Activated naive CD8-positive, alpha-beta T cell treated with anti-CD3 and anti-CD28 coated beads, Interleukin-2, amount 10 ng/mL, durations not matched to agents 7 days and 5 days (primary cell): ENCODE measurements at regions not wholly inside any gene's neighbourhood (a gene's known extent, or its start where the extent isn't known, plus 50 kb on each side); places are given as distances from the start of the nearest gene placed in this dataset.

Source experiments
- ATAC-seq: fragments of 150-1000 bp; cut with Tn5 transposase; one replicate; pipeline ENCODE4 v1.10.0; 2021; ENCODE audit warnings: low read depth, moderate library complexity
- POLR2A ChIA-PET: fragments of 350-600 bp; sonication (Branson Sonifier 250); formaldehyde crosslinking; loops from one replicate; lab custom pipeline; 2021; ENCODE audit warnings: antibody characterized with exemption; lab: Charles Lee
- DNase-seq: peaks from one replicate; pipeline ENCODE4 v3.0.0; 2021
- H3K27ac Mint-ChIP-seq: one replicate; pipeline ENCODE4 v1.8.0; 2022; ENCODE audit warnings: mild to moderate bottlenecking, mixed read lengths
- H3K27me3 Mint-ChIP-seq: one replicate; pipeline ENCODE4 v1.8.0; 2022; ENCODE audit warnings: mild to moderate bottlenecking, moderate library complexity, mixed read lengths
- H3K36me3 Mint-ChIP-seq: one replicate; pipeline ENCODE4 v1.8.0; 2021; ENCODE audit warnings: mild to moderate bottlenecking, mixed read lengths
- H3K4me1 Mint-ChIP-seq: one replicate; pipeline ENCODE4 v1.8.0; 2021; ENCODE audit warnings: mixed read lengths
- H3K4me3 Mint-ChIP-seq: one replicate; pipeline ENCODE4 v1.8.0; 2022; ENCODE audit warnings: mild to moderate bottlenecking, moderate library complexity, mixed read lengths
- H3K9me3 Mint-ChIP-seq: one replicate; pipeline ENCODE4 v1.8.0; 2021; ENCODE audit warnings: mixed read lengths

- POLR2A ChIA-PET: no interaction called here
- Mint-ChIP-seq H3K9me3 (peaks cover 3% of the 10 kb centered on the region), H3K4me1 (no peaks in the 10 kb centered on the region), H3K36me3 (peaks cover 2% of the 10 kb centered on the region), H3K27ac (no peak overlapping the region), H3K27me3 (no peaks in the 10 kb centered on the region), H3K4me3 (no peak overlapping the region)
- DNase-seq: no peak
- no peak for ATAC-seq
Observed at GRCh38 chr12:91931111-91931510, 214.5 kb downstream of the BTG1 start.

GRCh38 chr12:91928501-91928900 is 217.1 kb downstream of the BTG1 start:
- no peaks in the 10 kb centered on the region for H3K27me3 Mint-ChIP-seq
- POLR2A ChIA-PET: no interaction called here
- ATAC-seq (no peak), DNase-seq (no peak)
- H3K36me3 Mint-ChIP-seq: peaks cover 4% of the 10 kb centered on the region
- H3K27ac Mint-ChIP-seq: no peak overlapping the region
- no peaks in the 10 kb centered on the region for H3K4me1 Mint-ChIP-seq
- H3K9me3 Mint-ChIP-seq: peaks cover 7% of the 10 kb centered on the region
- no peak overlapping the region for H3K4me3 Mint-ChIP-seq

DNA sequence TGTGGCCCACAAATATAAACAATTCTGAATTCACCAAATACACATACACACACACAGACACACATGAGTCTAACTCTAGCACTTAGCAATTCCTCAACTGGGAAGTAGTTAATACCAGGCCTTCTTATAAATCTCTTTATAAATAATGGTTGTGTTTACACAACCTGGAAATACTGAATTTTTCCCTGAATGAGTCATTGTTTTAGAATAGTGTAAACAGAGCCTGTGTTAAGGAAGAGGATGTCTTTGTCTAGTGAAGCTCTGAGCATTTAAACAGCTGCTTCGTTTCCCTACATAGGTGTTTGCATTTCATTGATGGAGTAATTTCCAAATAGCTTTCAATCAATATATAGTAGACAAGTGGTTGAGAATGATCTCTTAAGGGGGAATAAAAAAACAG is 218.8 kb downstream of the BTG1 start:
- H3K27ac Mint-ChIP-seq: no peak overlapping the region

DNA sequence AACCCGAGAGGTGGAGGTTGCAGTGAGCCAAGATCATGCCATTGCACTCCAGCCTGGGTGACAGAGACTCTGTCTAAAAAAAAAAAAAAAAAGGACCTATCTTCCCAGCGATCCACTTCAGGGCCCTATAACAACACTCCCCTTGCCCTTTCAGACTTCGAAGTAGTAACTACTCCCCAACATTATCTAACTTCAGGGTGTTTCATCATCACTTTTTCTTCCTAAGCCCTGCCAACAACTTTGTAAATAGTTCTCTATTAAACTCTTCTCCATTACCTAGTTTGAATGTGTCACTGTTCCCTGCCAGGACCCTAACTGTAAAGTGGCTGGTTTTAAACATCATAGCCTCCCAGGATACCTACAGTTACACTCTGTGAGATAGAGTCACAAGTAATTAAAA is 220.8 kb downstream of the BTG1 start:
- DNase-seq (no peak), ATAC-seq (no peak)
- no peak overlapping the region for H3K27ac Mint-ChIP-seq
- H3K4me3 Mint-ChIP-seq: no peak overlapping the region
- POLR2A ChIA-PET: no interaction called here
- no peaks in the 10 kb centered on the region for H3K4me1 Mint-ChIP-seq
- peaks cover 6% of the 10 kb centered on the region for H3K36me3 Mint-ChIP-seq
- H3K9me3 Mint-ChIP-seq: peaks cover 8% of the 10 kb centered on the region
- no peaks in the 10 kb centered on the region for H3K27me3 Mint-ChIP-seq

More for the DNA sequence above, 218.8 kb downstream of the BTG1 start:
- Mint-ChIP-seq H3K36me3 (peaks cover 4% of the 10 kb centered on the region), H3K9me3 (peaks cover 10% of the 10 kb centered on the region), H3K27me3 (no peaks in the 10 kb centered on the region), H3K4me3 (no peak overlapping the region), H3K4me1 (no peaks in the 10 kb centered on the region)
- POLR2A ChIA-PET: no interaction called here
- ATAC-seq: no peak
- DNase-seq: no peak

GRCh38 chr12:91923864-91924263 is 221.8 kb downstream of the BTG1 start:
- H3K9me3 Mint-ChIP-seq: peaks cover 7% of the 10 kb centered on the region
- no peak overlapping the region for H3K27ac Mint-ChIP-seq
- no peaks in the 10 kb centered on the region for H3K4me1 Mint-ChIP-seq
- ATAC-seq (no peak), DNase-seq (no peak)
- H3K36me3 Mint-ChIP-seq: peaks cover 6% of the 10 kb centered on the region
- H3K4me3 Mint-ChIP-seq: no peak overlapping the region
- H3K27me3 Mint-ChIP-seq: no peaks in the 10 kb centered on the region
- POLR2A ChIA-PET: no interaction called here

- H3K4me3 Mint-ChIP-seq: no peak overlapping the region
- no peak for ATAC-seq
- peaks cover 7% of the 10 kb centered on the region for H3K9me3 Mint-ChIP-seq
- no peaks in the 10 kb centered on the region for H3K27me3 Mint-ChIP-seq
- no peaks in the 10 kb centered on the region for H3K4me1 Mint-ChIP-seq
- peaks cover 6% of the 10 kb centered on the region for H3K36me3 Mint-ChIP-seq
- POLR2A ChIA-PET: no interaction called here
- no peak for DNase-seq
- no peak overlapping the region for H3K27ac Mint-ChIP-seq
Observed at GRCh38 chr12:91922674-91923073, 223.0 kb downstream of the BTG1 start.

- POLR2A ChIA-PET: no interaction called here
- H3K36me3 Mint-ChIP-seq: peaks cover 6% of the 10 kb centered on the region
- no peaks in the 10 kb centered on the region for H3K4me1 Mint-ChIP-seq
- no peak overlapping the region for H3K27ac Mint-ChIP-seq
- H3K4me3 Mint-ChIP-seq: no peak overlapping the region
- DNase-seq (no peak), ATAC-seq (no peak)
- H3K27me3 Mint-ChIP-seq: no peaks in the 10 kb centered on the region
- peaks cover 7% of the 10 kb centered on the region for H3K9me3 Mint-ChIP-seq
Observed at GRCh38 chr12:91922139-91922538, 223.5 kb downstream of the BTG1 start.

DNA sequence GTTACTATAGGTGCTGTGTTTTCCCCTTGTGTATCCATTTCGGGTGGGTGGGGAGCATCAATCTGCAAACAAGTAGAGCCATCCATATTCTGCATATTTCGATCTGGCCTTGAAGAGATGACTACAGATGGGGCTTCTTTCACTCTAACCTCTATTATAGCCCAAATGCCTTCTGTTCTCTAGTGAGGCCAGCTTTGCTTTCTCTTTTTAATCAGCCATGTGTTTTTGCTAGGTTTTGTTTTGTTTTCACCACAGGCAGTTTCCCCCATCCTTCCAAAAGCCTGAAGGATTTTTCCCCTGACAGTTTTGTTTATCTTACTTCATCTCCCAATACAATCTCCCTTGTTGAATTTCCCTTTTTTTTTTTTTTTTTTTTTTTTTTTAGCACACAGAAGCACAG is 224.1 kb downstream of the BTG1 start:
- Mint-ChIP-seq H3K27ac (no peak overlapping the region), H3K4me1 (no peaks in the 10 kb centered on the region), H3K9me3 (peaks cover 7% of the 10 kb centered on the region), H3K27me3 (no peaks in the 10 kb centered on the region), H3K4me3 (no peak overlapping the region), H3K36me3 (peaks cover 6% of the 10 kb centered on the region)
- DNase-seq: no peak
- no peak for ATAC-seq
- POLR2A ChIA-PET: interaction anchor here (0.7 kb wide), 1 partner anchor 239 kb away, joined by 9 read pairs; no protein-coding TSS in a partner anchor

- Mint-ChIP-seq H3K27ac (no peak overlapping the region), H3K4me3 (no peak overlapping the region), H3K36me3 (peaks cover 6% of the 10 kb centered on the region), H3K27me3 (no peaks in the 10 kb centered on the region), H3K9me3 (peaks cover 7% of the 10 kb centered on the region), H3K4me1 (no peaks in the 10 kb centered on the region)
- DNase-seq: no peak
- POLR2A ChIA-PET: no interaction called here
- no peak for ATAC-seq
Observed at GRCh38 chr12:91920741-91921140, 224.9 kb downstream of the BTG1 start.

DNA sequence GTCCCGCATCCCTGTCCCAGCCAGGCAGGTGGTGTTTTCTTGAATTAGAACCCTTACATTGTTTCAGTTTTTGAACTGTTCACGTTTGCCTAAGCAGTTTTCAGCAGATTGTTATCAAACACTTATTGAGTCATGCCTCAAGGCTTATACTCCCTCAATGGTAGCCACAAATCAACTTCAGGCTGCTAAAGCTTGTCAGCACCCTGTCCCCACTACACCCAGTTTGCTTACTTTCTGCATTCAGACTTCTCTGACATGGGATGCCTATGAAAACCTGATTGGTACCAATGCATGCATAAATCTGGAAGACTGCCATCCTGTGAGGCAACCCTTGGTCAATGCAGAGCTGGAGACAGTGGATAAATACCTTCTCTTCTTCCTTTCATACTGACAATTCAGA is 225.4 kb downstream of the BTG1 start:
- Mint-ChIP-seq H3K36me3 (peaks cover 6% of the 10 kb centered on the region), H3K4me3 (no peak overlapping the region), H3K27ac (no peak overlapping the region), H3K27me3 (no peaks in the 10 kb centered on the region), H3K4me1 (no peaks in the 10 kb centered on the region), H3K9me3 (peaks cover 7% of the 10 kb centered on the region)
- ATAC-seq (no peak), DNase-seq (no peak)
- POLR2A ChIA-PET: no interaction called here

DNA sequence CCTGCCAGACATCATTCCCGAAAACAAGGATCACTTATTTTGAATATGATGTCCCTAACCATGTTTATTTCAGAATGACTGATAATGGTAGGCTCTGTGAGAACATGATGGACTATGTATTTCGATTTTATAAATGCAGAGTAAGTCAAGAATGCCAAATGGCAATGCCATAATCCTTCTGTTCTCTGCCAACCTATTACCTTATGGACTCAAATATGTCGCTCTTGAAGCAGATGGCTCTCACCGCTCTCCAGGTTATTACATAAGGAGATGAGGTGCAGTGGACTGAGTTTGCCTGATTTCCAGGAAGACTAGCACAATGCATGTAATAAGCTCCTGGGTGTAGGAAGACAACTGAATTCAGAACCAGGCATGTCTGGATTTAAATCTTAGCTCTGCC is 227.2 kb downstream of the BTG1 start:
- H3K4me3 Mint-ChIP-seq: no peak overlapping the region

GRCh38 chr12:91914701-91915100 is 230.9 kb downstream of the BTG1 start:
- ATAC-seq (no peak), DNase-seq (no peak)
- Mint-ChIP-seq H3K27me3 (no peaks in the 10 kb centered on the region), H3K27ac (no peak overlapping the region), H3K4me3 (no peak overlapping the region), H3K9me3 (peaks cover 2% of the 10 kb centered on the region), H3K36me3 (no peaks in the 10 kb centered on the region), H3K4me1 (no peaks in the 10 kb centered on the region)
- POLR2A ChIA-PET: no interaction called here

More for the DNA sequence above, 227.2 kb downstream of the BTG1 start:
- H3K27ac Mint-ChIP-seq: no peak overlapping the region
- POLR2A ChIA-PET: no interaction called here
- DNase-seq (no peak), ATAC-seq (no peak)
- no peaks in the 10 kb centered on the region for H3K4me1 Mint-ChIP-seq
- H3K27me3 Mint-ChIP-seq: no peaks in the 10 kb centered on the region
- H3K9me3 Mint-ChIP-seq: peaks cover 4% of the 10 kb centered on the region
- peaks cover 4% of the 10 kb centered on the region for H3K36me3 Mint-ChIP-seq

GRCh38 chr12:91913651-91914050 is 232.0 kb downstream of the BTG1 start:
- no peak overlapping the region for H3K4me3 Mint-ChIP-seq
- no peak overlapping the region for H3K27ac Mint-ChIP-seq
- DNase-seq: no peak
- POLR2A ChIA-PET: no interaction called here
- H3K9me3 Mint-ChIP-seq: peaks cover 4% of the 10 kb centered on the region
- no peak for ATAC-seq
- no peaks in the 10 kb centered on the region for H3K36me3 Mint-ChIP-seq
- no peaks in the 10 kb centered on the region for H3K27me3 Mint-ChIP-seq
- no peaks in the 10 kb centered on the region for H3K4me1 Mint-ChIP-seq

DNA sequence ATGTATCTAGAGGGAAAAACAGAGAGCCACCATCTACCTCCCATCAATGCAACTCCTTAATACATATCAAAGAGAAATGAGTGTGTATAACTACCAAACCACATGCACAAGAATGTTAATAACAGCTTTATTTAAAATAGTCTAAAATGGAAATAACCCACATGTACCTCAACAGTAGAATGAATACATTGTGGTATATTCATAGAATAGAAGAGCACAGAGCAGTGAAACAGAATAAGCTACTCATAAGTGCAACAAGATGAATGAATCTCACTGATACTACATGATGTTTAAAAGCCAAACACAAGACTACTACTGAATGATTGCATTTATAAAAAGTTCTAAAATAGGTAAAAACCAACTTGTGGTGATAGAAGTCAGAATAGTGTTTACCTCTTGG is 232.5 kb downstream of the BTG1 start:
- Mint-ChIP-seq H3K27ac (no peak overlapping the region), H3K27me3 (no peaks in the 10 kb centered on the region), H3K9me3 (peaks cover 5% of the 10 kb centered on the region), H3K4me3 (no peak overlapping the region), H3K36me3 (no peaks in the 10 kb centered on the region), H3K4me1 (no peaks in the 10 kb centered on the region)
- POLR2A ChIA-PET: no interaction called here
- ATAC-seq (no peak), DNase-seq (no peak)

- no peak for ATAC-seq
- no peaks in the 10 kb centered on the region for H3K27me3 Mint-ChIP-seq
- DNase-seq: no peak
- peaks cover 9% of the 10 kb centered on the region for H3K9me3 Mint-ChIP-seq
- H3K36me3 Mint-ChIP-seq: no peaks in the 10 kb centered on the region
- H3K4me3 Mint-ChIP-seq: no peak overlapping the region
- H3K4me1 Mint-ChIP-seq: no peaks in the 10 kb centered on the region
- no peak overlapping the region for H3K27ac Mint-ChIP-seq
- POLR2A ChIA-PET: no interaction called here
Observed at GRCh38 chr12:91912178-91912577, 233.5 kb downstream of the BTG1 start.
